Tibial nerve (tissue), 4 donors: ENCODE measurements at regions not wholly inside any gene's neighbourhood (a gene's known extent, or its start where the extent isn't known, plus 50 kb on each side); places are given as distances from the start of the nearest gene placed in this dataset.
"Not testable (repeated sequence)": the region's sequence is repeated elsewhere in the genome, so short reads cannot be mapped to it uniquely, and the experiment has no call there.

Experiments
- DNase-seq, 2 donors: peaks; one replicate each; pipeline ENCODE4 v3.0.0-alpha.2; 2019; ENCODE audit warnings: low spot score in 2 of 2
- H3K27ac ChIP-seq, 4 donors: fragments of 200-600 bp; sonication (generic) in 3 of 4; one replicate each; pipeline ENCODE4 v1.5.1; 2017 to 2019; ENCODE audit warnings: mild to moderate bottlenecking in 1 of 4
- H3K27me3 ChIP-seq, 2 donors: fragments of 200-600 bp; sonication (generic) in 1 of 2; one replicate each; pipeline versions ENCODE4 v1.5.1 to v1.6.0; 2017 to 2019
- H3K36me3 ChIP-seq, 3 donors: fragments of 200-600 bp; sonication (generic); one replicate each; pipeline ENCODE4 v1.5.1; 2018 to 2019
- H3K4me1 ChIP-seq, 4 donors: fragments of 200-600 bp; sonication (generic) in 3 of 4; one replicate each; pipeline ENCODE4 v1.5.1; 2017 to 2019
- H3K4me3 ChIP-seq, 4 donors: fragments of 200-600 bp; sonication (generic) in 3 of 4; one replicate each; pipeline ENCODE4 v1.5.1; 2017 to 2019; ENCODE audit warnings: mild to moderate bottlenecking in 1 of 4, moderate library complexity in 1 of 4
- H3K9me3 ChIP-seq, 4 donors: fragments of 200-600 bp; sonication (generic) in 3 of 4; one replicate each; pipeline ENCODE4 v1.5.1; 2017 to 2019
- CTCF ChIP-seq, 5 experiments: fragments of 200-600 bp in 3 of 5; fragments of 450-650 bp in 2 of 5; sonication (generic) in 3 of 5; IDR thresholded peaks; one replicate each; pipeline ENCODE4 v1.5.1; 2016 to 2019; ENCODE audit warnings: antibody characterized with exemption in 5 of 5, mild to moderate bottlenecking in 3 of 5, moderate library complexity in 2 of 5
- EP300 ChIP-seq, 2 donors: sonication (generic); formaldehyde crosslinking; IDR thresholded peaks; one replicate each; pipeline ENCODE4 v1.6.1; 2017; ENCODE audit warnings: antibody characterized with exemption in 2 of 2, mild to moderate bottlenecking in 1 of 2
- POLR2A ChIP-seq, 2 donors: fragments of 450-650 bp; IDR thresholded peaks; one replicate each; pipeline ENCODE4 v1.6.1; 2017; ENCODE audit warnings: antibody characterized with exemption in 2 of 2, mild to moderate bottlenecking in 2 of 2, moderate library complexity in 2 of 2
- WGBS, 2 donors: methylation state at CpG; one replicate each; pipeline ENCODE4 v1.1.5; 2018; 5-methylcytosine and 5-hydroxymethylcytosine counted together

GRCh38 chr9:107584944-107585343 is 95.4 kb upstream of the KLF4 start:
- H3K27ac ChIP-seq = no peak overlapping the region
- WGBS, 2 donors = 67 to 68% methylated on average over 1 of the region's 1 CpG

GRCh38 chr9:107584186-107584585 is 94.6 kb upstream of the KLF4 start:
- H3K4me3 ChIP-seq = no peak overlapping the region
- H3K9me3 ChIP-seq = no peaks in the 10 kb centered on the region
- WGBS, 2 donors = 67 to 70% methylated on average over 5 of the region's 5 CpGs
- H3K27ac ChIP-seq = no peak overlapping the region
- no peaks in the 10 kb centered on the region for H3K27me3 ChIP-seq
- no peak for DNase-seq
- TF ChIP-seq CTCF (IDR thresholded peaks at IDR 0.05) (no peak), EP300 (IDR thresholded peaks at IDR 0.05) (no peak), POLR2A (IDR thresholded peaks at IDR 0.05) (no peak)
- H3K36me3 ChIP-seq = no peaks in the 10 kb centered on the region
- no peaks in the 10 kb centered on the region for H3K4me1 ChIP-seq

More at GRCh38 chr9:107584944-107585343, 95.4 kb upstream of the KLF4 start:
- H3K9me3 ChIP-seq = no peaks in the 10 kb centered on the region
- H3K4me1 ChIP-seq = no peaks in the 10 kb centered on the region
- no peaks in the 10 kb centered on the region for H3K36me3 ChIP-seq
- TF ChIP-seq EP300 (IDR thresholded peaks at IDR 0.05) = no peak
- no peak for TF ChIP-seq POLR2A (IDR thresholded peaks at IDR 0.05)
- no peak for TF ChIP-seq CTCF (IDR thresholded peaks at IDR 0.05)
- no peak overlapping the region for H3K4me3 ChIP-seq
- H3K27me3 ChIP-seq = no peaks in the 10 kb centered on the region
- no peak for DNase-seq

GRCh38 chr9:107577140-107577776 is 87.7 kb upstream of the KLF4 start:
- no peak for TF ChIP-seq EP300 (IDR thresholded peaks at IDR 0.05)
- TF ChIP-seq POLR2A (IDR thresholded peaks at IDR 0.05) = no peak
- TF ChIP-seq CTCF (IDR thresholded peaks at IDR 0.05) = no peak
- Histone ChIP-seq H3K27ac (no peak overlapping the region), H3K36me3 (no peaks in the 10 kb centered on the region), H3K4me1 (peaks cover 0 to 5% (median 0%) of the 10 kb centered on the region in 4 donors), H3K9me3 (no peaks in the 10 kb centered on the region), H3K4me3 (no peak overlapping the region), H3K27me3 (no peaks in the 10 kb centered on the region)
- DNase-seq = no peak
- WGBS, 2 donors = 61 to 63% methylated on average over 5 of the region's 5 CpGs

- no peaks in the 10 kb centered on the region for H3K27me3 ChIP-seq
- no peak for TF ChIP-seq POLR2A (IDR thresholded peaks at IDR 0.05)
- TF ChIP-seq CTCF (IDR thresholded peaks at IDR 0.05) = no peak
- TF ChIP-seq EP300 (IDR thresholded peaks at IDR 0.05) = no peak
- H3K4me1 ChIP-seq = peaks cover 0 to 5% (median 0%) of the 10 kb centered on the region in 4 donors
- WGBS, 2 donors = 63 to 74% methylated on average over 1 of the region's 1 CpG
- H3K9me3 ChIP-seq = no peaks in the 10 kb centered on the region
- no peaks in the 10 kb centered on the region for H3K36me3 ChIP-seq
- no peak overlapping the region for H3K4me3 ChIP-seq
- no peak overlapping the region for H3K27ac ChIP-seq
- no peak for DNase-seq
These were observed 81.6 kb upstream of the KLF4 start for GRCh38 chr9:107571148-107571547.

- H3K4me3 ChIP-seq = no peak overlapping the region
- TF ChIP-seq EP300 (IDR thresholded peaks at IDR 0.05) = no peak
- no peak for TF ChIP-seq CTCF (IDR thresholded peaks at IDR 0.05)
- TF ChIP-seq POLR2A (IDR thresholded peaks at IDR 0.05) = no peak
- no peaks in the 10 kb centered on the region for H3K27me3 ChIP-seq
- no peak for DNase-seq
- H3K9me3 ChIP-seq = no peaks in the 10 kb centered on the region
- 42 to 45% methylated on average over 4 of the region's 4 CpGs for WGBS, 2 donors
- no peaks in the 10 kb centered on the region for H3K36me3 ChIP-seq
- no peak overlapping the region for H3K27ac ChIP-seq
- peaks cover 0 to 5% (median 0%) of the 10 kb centered on the region in 4 donors for H3K4me1 ChIP-seq
These were observed 79.6 kb upstream of the KLF4 start for GRCh38 chr9:107569174-107569573.

- not testable (repeated sequence) for H3K4me3 ChIP-seq, H3K9me3 ChIP-seq, DNase-seq, H3K4me1 ChIP-seq, H3K27me3 ChIP-seq, H3K27ac ChIP-seq, H3K36me3 ChIP-seq
- 93 to 96% methylated on average over 10 of the region's 10 CpGs for WGBS, 2 donors
These were observed 78.8 kb upstream of the KLF4 start for GRCh38 chr9:107568406-107568805.
